Tibial nerve (tissue), 4 donors: ENCODE measurements at regions not wholly inside any gene's neighbourhood (a gene's known extent, or its start where the extent isn't known, plus 50 kb on each side); places are given as distances from the start of the nearest gene placed in this dataset.

Experiments used
- CTCF ChIP-seq, 5 experiments: fragments of 200-600 bp in 3 of 5; fragments of 450-650 bp in 2 of 5; sonication (generic) in 3 of 5; IDR thresholded peaks; one replicate each; pipeline ENCODE4 v1.5.1; 2016 to 2019; ENCODE audit warnings: antibody characterized with exemption in 5 of 5, mild to moderate bottlenecking in 3 of 5, moderate library complexity in 2 of 5
- EP300 ChIP-seq, 2 donors: sonication (generic); formaldehyde crosslinking; IDR thresholded peaks; one replicate each; pipeline ENCODE4 v1.6.1; 2017; ENCODE audit warnings: antibody characterized with exemption in 2 of 2, mild to moderate bottlenecking in 1 of 2
- POLR2A ChIP-seq, 2 donors: fragments of 450-650 bp; IDR thresholded peaks; one replicate each; pipeline ENCODE4 v1.6.1; 2017; ENCODE audit warnings: antibody characterized with exemption in 2 of 2, mild to moderate bottlenecking in 2 of 2, moderate library complexity in 2 of 2

DNA sequence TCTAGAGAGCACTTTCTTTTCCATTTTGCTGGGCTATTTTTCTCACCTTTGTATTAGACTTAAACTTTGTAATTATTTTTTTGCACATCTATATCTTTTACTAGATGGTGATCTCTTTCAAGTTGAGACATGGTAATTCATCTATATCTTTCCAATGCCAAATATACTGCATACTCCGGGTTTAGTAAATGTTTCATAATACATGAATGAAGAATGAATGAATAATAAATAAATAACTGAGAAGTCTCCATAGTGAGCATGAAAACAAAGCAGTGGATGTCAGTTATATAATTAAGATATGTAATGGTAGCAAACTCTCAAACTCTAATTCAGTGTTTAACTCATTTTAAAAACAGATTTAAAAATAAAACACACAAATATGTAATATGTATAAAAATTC, 342.5 kb upstream of the KITLG start:
- no peak for TF ChIP-seq CTCF (IDR thresholded peaks at IDR 0.05)
- TF ChIP-seq POLR2A (IDR thresholded peaks at IDR 0.05) = no peak
- no peak for TF ChIP-seq EP300 (IDR thresholded peaks at IDR 0.05)
